Gastrocnemius medialis (tissue), 4 donors: ENCODE measurements at regions not wholly inside any gene's neighbourhood (a gene's known extent, or its start where the extent isn't known, plus 50 kb on each side); places are given as distances from the start of the nearest gene placed in this dataset.

ENCODE experiments used
- POLR2A ChIP-seq, 2 donors: fragments of 450-650 bp; IDR thresholded peaks; one replicate each; pipeline ENCODE4 v1.6.1; 2017; ENCODE audit warnings: antibody characterized with exemption in 2 of 2, mild to moderate bottlenecking in 2 of 2, moderate library complexity in 2 of 2
- TF ChIP-seq, protein P1 (sequence below), 5 experiments: fragments of 450-650 bp in 3 of 5; fragments of 200-600 bp in 2 of 5; sonication (generic) in 2 of 5; IDR thresholded peaks in 4 of 5; conservative IDR thresholded peaks in 1 of 5; 1 replicate in 4 of 5; 2 replicates in 1 of 5; pipeline ENCODE4 v1.5.1; 2016 to 2019; ENCODE audit warnings: antibody characterized with exemption in 5 of 5, mild to moderate bottlenecking in 3 of 5, moderate library complexity in 3 of 5

DNA sequence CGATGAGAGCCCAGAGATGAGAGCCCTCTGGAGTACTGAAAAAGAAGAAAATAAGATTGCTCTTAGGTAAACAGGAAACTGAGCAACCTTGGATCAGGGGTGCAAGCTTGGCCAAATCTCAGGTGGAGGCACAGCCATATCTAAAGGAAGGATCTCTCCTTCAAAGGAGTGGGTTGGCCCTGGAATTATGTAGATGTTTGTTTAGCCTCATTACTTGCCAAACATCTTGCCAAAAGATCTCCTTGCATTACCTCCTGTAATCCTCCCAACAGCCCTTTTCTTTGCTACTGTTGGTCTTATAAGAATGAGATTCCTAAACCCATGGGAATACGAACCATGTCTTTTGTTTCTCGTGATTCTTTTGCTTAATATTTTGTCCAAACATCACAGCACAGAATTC, 332.6 kb upstream of the NCKAP5 start:
- TF ChIP-seq, protein P1, sequence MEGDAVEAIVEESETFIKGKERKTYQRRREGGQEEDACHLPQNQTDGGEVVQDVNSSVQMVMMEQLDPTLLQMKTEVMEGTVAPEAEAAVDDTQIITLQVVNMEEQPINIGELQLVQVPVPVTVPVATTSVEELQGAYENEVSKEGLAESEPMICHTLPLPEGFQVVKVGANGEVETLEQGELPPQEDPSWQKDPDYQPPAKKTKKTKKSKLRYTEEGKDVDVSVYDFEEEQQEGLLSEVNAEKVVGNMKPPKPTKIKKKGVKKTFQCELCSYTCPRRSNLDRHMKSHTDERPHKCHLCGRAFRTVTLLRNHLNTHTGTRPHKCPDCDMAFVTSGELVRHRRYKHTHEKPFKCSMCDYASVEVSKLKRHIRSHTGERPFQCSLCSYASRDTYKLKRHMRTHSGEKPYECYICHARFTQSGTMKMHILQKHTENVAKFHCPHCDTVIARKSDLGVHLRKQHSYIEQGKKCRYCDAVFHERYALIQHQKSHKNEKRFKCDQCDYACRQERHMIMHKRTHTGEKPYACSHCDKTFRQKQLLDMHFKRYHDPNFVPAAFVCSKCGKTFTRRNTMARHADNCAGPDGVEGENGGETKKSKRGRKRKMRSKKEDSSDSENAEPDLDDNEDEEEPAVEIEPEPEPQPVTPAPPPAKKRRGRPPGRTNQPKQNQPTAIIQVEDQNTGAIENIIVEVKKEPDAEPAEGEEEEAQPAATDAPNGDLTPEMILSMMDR (IDR thresholded peaks at IDR 0.05 in 4 of 5, conservative IDR thresholded peaks at IDR 0.05 in 1 of 5) = no peak
- no peak for TF ChIP-seq POLR2A (IDR thresholded peaks at IDR 0.05)
